ENCODE measurements at regions not wholly inside any gene's neighbourhood (a gene's known extent, or its start where the extent isn't known, plus 50 kb on each side); places are given as distances from the start of the nearest gene placed in this dataset.

DNA sequence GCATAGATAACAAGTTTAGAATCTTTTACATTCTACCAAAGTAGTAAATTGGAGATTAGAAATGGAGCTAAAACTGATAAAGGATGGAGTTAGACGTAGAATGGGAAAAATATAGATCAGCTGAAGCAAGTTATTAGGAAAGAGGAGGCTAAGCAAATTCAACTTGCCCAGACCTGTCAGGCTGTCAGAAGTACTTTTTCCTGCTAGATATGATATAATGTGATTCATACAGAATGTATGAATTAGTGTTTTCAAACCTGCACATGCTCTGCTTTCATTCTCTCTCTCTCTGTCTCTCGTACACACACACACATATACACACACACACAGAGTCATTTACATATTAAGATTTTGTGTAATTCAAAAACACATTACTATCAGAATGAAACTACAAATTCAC lies 133.2 kb upstream of the HDGFL1 start:
- Histone ChIP-seq H3K36me3 (ENCODE audit: control insufficient read depth, insufficient read depth, low read length) (no peaks in the 10 kb centered on the region), H3K27me3 (ENCODE audit: control insufficient read depth, insufficient read depth, low read length) (no peaks in the 10 kb centered on the region), H3K4me3 (ENCODE audit: low read depth, low read length) (no peak overlapping the region)
- TF ChIP-seq, protein P1, sequence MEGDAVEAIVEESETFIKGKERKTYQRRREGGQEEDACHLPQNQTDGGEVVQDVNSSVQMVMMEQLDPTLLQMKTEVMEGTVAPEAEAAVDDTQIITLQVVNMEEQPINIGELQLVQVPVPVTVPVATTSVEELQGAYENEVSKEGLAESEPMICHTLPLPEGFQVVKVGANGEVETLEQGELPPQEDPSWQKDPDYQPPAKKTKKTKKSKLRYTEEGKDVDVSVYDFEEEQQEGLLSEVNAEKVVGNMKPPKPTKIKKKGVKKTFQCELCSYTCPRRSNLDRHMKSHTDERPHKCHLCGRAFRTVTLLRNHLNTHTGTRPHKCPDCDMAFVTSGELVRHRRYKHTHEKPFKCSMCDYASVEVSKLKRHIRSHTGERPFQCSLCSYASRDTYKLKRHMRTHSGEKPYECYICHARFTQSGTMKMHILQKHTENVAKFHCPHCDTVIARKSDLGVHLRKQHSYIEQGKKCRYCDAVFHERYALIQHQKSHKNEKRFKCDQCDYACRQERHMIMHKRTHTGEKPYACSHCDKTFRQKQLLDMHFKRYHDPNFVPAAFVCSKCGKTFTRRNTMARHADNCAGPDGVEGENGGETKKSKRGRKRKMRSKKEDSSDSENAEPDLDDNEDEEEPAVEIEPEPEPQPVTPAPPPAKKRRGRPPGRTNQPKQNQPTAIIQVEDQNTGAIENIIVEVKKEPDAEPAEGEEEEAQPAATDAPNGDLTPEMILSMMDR (IDR thresholded peaks at IDR 0.05; ENCODE audit: insufficient read depth, low read length, severe bottlenecking): no peak
- FAIRE-seq: no peak
- DNase-seq (ENCODE audit: low read depth): peak; percentile 93

DNA sequence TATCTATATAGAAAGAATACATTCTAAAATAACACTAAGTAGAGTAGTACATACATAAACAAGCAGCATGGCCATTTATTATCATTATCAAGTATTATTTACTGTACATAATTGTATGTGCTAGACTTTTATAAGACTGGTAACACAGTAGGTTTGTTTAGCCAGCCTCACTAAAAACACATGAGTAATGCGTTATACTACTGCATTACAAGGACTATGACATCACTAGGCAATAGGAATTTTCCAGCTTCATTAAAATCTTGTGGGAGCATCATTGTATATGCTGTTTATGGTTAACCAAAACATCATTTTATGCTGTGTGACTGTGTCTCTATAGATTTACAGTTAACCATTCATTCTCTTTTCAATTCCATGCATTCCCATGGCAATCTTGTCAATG lies 131.7 kb upstream of the HDGFL1 start:
- Histone ChIP-seq H3K4me3 (ENCODE audit: low read depth, low read length) (no peak overlapping the region), H3K27me3 (ENCODE audit: control insufficient read depth, insufficient read depth, low read length) (no peaks in the 10 kb centered on the region), H3K36me3 (ENCODE audit: control insufficient read depth, insufficient read depth, low read length) (no peaks in the 10 kb centered on the region)
- TF ChIP-seq, protein P1 (IDR thresholded peaks at IDR 0.05; ENCODE audit: insufficient read depth, low read length, severe bottlenecking): no peak
- DNase-seq (ENCODE audit: low read depth): peak; percentile 41
- no peak for FAIRE-seq

DNA sequence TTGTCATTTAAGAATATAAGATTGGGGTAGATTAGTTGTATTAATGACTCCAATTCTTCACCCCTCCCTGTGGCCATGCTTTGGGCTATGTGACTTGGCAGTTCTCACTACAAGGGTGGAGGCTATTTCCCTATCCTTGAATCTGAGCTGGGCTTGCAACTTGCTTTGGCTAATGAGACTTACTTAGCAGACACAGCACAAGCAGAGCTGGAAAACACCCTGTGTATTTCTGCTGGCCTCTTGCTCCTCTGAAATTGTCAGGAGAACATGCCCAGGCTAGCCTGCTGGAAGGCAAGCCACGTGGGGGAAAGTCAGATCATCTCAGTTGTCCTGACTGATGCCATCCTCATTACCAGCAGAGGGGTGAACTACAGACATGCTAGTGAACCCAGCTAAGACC lies 126.5 kb upstream of the HDGFL1 start:
- Histone ChIP-seq H3K4me3 (ENCODE audit: low read depth, low read length) (no peak overlapping the region), H3K27me3 (ENCODE audit: control insufficient read depth, insufficient read depth, low read length) (no peaks in the 10 kb centered on the region), H3K36me3 (ENCODE audit: control insufficient read depth, insufficient read depth, low read length) (no peaks in the 10 kb centered on the region)
- TF ChIP-seq, protein P1 (IDR thresholded peaks at IDR 0.05; ENCODE audit: insufficient read depth, low read length, severe bottlenecking): no peak
- DNase-seq (ENCODE audit: low read depth) (peak; percentile 93), FAIRE-seq (peak; percentile 62)

DNA sequence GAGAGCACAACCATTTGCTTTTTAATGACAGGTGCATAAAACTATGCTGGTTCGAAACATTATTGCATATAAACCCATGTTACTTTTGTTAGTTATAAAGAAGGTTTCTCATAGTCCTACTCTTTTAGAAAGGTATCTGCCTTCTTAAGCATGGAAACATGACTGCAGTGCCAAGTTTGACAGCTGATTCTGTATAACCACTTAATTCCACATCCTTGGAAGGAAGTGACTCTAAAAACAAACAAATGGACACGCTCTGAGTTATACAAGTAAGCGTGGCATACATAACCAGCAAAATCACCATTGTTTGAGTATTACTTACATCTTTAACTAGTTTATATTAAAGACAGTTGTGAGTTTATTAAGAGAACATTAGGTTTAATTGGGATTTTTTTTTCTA lies 125.0 kb upstream of the HDGFL1 start:
- FAIRE-seq (no peak), DNase-seq (ENCODE audit: low read depth) (peak; percentile 64)
- TF ChIP-seq, protein P1 (IDR thresholded peaks at IDR 0.05; ENCODE audit: insufficient read depth, low read length, severe bottlenecking): no peak
- no peaks in the 10 kb centered on the region for H3K36me3 ChIP-seq (ENCODE audit: control insufficient read depth, insufficient read depth, low read length)
- H3K27me3 ChIP-seq (ENCODE audit: control insufficient read depth, insufficient read depth, low read length): no peaks in the 10 kb centered on the region
- H3K4me3 ChIP-seq (ENCODE audit: low read depth, low read length): no peak overlapping the region

DNA sequence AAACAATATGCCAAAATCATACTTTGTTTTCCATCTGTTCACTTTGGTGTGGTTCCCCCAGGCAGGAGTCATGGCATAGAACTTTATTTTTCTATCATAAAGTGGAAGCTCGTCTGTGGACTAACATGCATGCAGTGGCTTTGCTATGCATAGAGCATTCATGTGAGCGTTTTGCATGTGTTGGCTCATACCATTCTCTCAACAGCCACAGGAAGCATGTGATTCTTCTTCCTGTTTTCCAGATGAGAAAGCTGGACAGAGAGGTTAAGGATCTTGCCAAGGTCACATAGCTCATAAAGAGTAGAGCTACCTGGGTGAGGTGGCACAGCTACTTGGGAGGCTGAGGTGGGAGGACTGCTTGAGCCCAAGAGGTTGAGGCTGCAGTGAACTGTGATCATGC lies 123.4 kb upstream of the HDGFL1 start:
- no peak overlapping the region for H3K4me3 ChIP-seq (ENCODE audit: low read depth, low read length)
- no peaks in the 10 kb centered on the region for H3K36me3 ChIP-seq (ENCODE audit: control insufficient read depth, insufficient read depth, low read length)
- FAIRE-seq (no peak), DNase-seq (ENCODE audit: low read depth) (no peak)
- TF ChIP-seq, protein P1 (IDR thresholded peaks at IDR 0.05; ENCODE audit: insufficient read depth, low read length, severe bottlenecking): no peak
- no peaks in the 10 kb centered on the region for H3K27me3 ChIP-seq (ENCODE audit: control insufficient read depth, insufficient read depth, low read length)
